ENCODE measurements at regions not wholly inside any gene's neighbourhood (a gene's known extent, or its start where the extent isn't known, plus 50 kb on each side); places are given as distances from the start of the nearest gene placed in this dataset.

DNA sequence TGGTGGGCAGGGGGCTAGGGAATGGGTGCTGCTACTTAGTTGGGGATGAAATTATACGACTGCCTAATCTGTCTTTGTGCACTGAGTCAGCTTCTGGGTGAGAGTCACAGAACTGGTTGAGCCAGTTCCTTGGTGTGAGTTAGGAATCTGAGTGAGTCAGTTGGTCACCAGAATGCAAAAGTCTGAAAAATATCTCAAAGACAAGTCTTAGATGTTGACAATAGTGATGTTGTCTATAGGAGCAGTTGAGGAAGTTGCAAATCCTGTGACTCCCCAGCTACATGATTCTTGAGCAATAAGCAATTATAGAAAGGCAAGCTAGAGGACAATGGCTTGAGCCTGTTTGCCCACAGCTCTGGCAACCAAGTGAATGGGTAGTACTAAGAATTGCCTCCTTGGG, 399.2 kb downstream of the CNTNAP4 start:
- TF ChIP-seq EZH2 (IDR thresholded peaks at IDR 0.05; ENCODE audit: insufficient read depth, poor library complexity, severe bottlenecking) (no peak), EZH2phosphoT487 (IDR thresholded peaks at IDR 0.05; ENCODE audit: insufficient read depth, low read depth) (no peak)
